ENCODE measurements at regions not wholly inside any gene's neighbourhood (a gene's known extent, or its start where the extent isn't known, plus 50 kb on each side); places are given as distances from the start of the nearest gene placed in this dataset.

- Histone ChIP-seq H3K79me2 (ENCODE audit: insufficient read depth) (no peaks in the 10 kb centered on the region), H2AFZ (no peak overlapping the region), H3K4me3 (no peak overlapping the region), H3K4me2 (ENCODE audit: unreplicated experiment) (no peak overlapping the region), H3K9ac (no peak overlapping the region), H3K4me1 (ENCODE audit: insufficient read depth) (no peaks in the 10 kb centered on the region), H3F3A (ENCODE audit: insufficient read depth) (no peaks in the 10 kb centered on the region), H3K9me2 (ENCODE audit: insufficient read depth) (no peaks in the 10 kb centered on the region), H4K20me1 (ENCODE audit: insufficient read depth) (no peaks in the 10 kb centered on the region), H3K36me3 (ENCODE audit: low read depth) (no peaks in the 10 kb centered on the region), H3K27me3 (replicated peaks; ENCODE audit: insufficient read depth) (no peaks in the 10 kb centered on the region), H3K27ac (no peak overlapping the region), H3K9me3 (ENCODE audit: low read depth) (no peaks in the 10 kb centered on the region)
- in situ Hi-C loops (cut with MboI): no loop called here
- 3 to 7% methylated on average over 2 of the region's 2 CpGs for WGBS, 2 experiments (ENCODE audit: low coverage in 1 of 2, low lambda C conversion rate in 2 of 2, missing lambda C conversion rate in 2 of 2)
- TF ChIP-seq EZH2phosphoT487 (IDR thresholded peaks at IDR 0.05; ENCODE audit: insufficient read depth, low read depth) (no peak), EZH2 (IDR thresholded peaks at IDR 0.05; ENCODE audit: insufficient read depth, poor library complexity, severe bottlenecking) (no peak)
- DNase-seq: no peak
Observed at GRCh38 chr11:16685914-16686313, 52.5 kb upstream of the C11orf58 start.

GRCh38 chr11:16678466-16679116 is 59.9 kb upstream of the C11orf58 start:
- Histone ChIP-seq H2AFZ (no peak overlapping the region), H3K4me3 (no peak overlapping the region), H3K36me3 (ENCODE audit: low read depth) (no peaks in the 10 kb centered on the region), H3K27me3 (replicated peaks; ENCODE audit: insufficient read depth) (no peaks in the 10 kb centered on the region), H3K27ac (no peak overlapping the region), H3F3A (ENCODE audit: insufficient read depth) (no peaks in the 10 kb centered on the region), H3K4me2 (ENCODE audit: unreplicated experiment) (no peak overlapping the region), H3K4me1 (ENCODE audit: insufficient read depth) (no peaks in the 10 kb centered on the region), H3K9ac (no peak overlapping the region), H3K9me2 (ENCODE audit: insufficient read depth) (no peaks in the 10 kb centered on the region), H4K20me1 (ENCODE audit: insufficient read depth) (no peaks in the 10 kb centered on the region), H3K79me2 (ENCODE audit: insufficient read depth) (no peaks in the 10 kb centered on the region), H3K9me3 (ENCODE audit: low read depth) (no peaks in the 10 kb centered on the region)
- WGBS, 2 experiments (ENCODE audit: low coverage in 1 of 2, low lambda C conversion rate in 2 of 2, missing lambda C conversion rate in 2 of 2): 13 to 22% methylated on average over 7 of the region's 7 CpGs
- DNase-seq: no peak
- TF ChIP-seq EZH2phosphoT487 (IDR thresholded peaks at IDR 0.05; ENCODE audit: insufficient read depth, low read depth): no peak
- no peak for TF ChIP-seq EZH2 (IDR thresholded peaks at IDR 0.05; ENCODE audit: insufficient read depth, poor library complexity, severe bottlenecking)
- in situ Hi-C loops (cut with MboI): no loop called here

GRCh38 chr11:16669799-16670415 is 68.5 kb upstream of the C11orf58 start:
- no peak overlapping the region for H2AFZ ChIP-seq
- no peaks in the 10 kb centered on the region for H3K4me1 ChIP-seq (ENCODE audit: insufficient read depth)
- no peaks in the 10 kb centered on the region for H3K36me3 ChIP-seq (ENCODE audit: low read depth)
- no peaks in the 10 kb centered on the region for H3K9me2 ChIP-seq (ENCODE audit: insufficient read depth)
- no peaks in the 10 kb centered on the region for H3K9me3 ChIP-seq (ENCODE audit: low read depth)
- no peaks in the 10 kb centered on the region for H3K79me2 ChIP-seq (ENCODE audit: insufficient read depth)
- no peak for DNase-seq
- H3K4me2 ChIP-seq (ENCODE audit: unreplicated experiment): no peak overlapping the region
- no peaks in the 10 kb centered on the region for H3K27me3 ChIP-seq (replicated peaks; ENCODE audit: insufficient read depth)
- no peak overlapping the region for H3K4me3 ChIP-seq
- no peaks in the 10 kb centered on the region for H3F3A ChIP-seq (ENCODE audit: insufficient read depth)
- TF ChIP-seq EZH2phosphoT487 (IDR thresholded peaks at IDR 0.05; ENCODE audit: insufficient read depth, low read depth): no peak
- no peak for TF ChIP-seq EZH2 (IDR thresholded peaks at IDR 0.05; ENCODE audit: insufficient read depth, poor library complexity, severe bottlenecking)
- no peak overlapping the region for H3K9ac ChIP-seq
- no peaks in the 10 kb centered on the region for H4K20me1 ChIP-seq (ENCODE audit: insufficient read depth)
- H3K27ac ChIP-seq: no peak overlapping the region
- in situ Hi-C loops (cut with MboI): no loop called here
- WGBS, 2 experiments (ENCODE audit: low coverage in 1 of 2, low lambda C conversion rate in 2 of 2, missing lambda C conversion rate in 2 of 2): 31 to 38% methylated on average over 2 of the region's 2 CpGs

DNA sequence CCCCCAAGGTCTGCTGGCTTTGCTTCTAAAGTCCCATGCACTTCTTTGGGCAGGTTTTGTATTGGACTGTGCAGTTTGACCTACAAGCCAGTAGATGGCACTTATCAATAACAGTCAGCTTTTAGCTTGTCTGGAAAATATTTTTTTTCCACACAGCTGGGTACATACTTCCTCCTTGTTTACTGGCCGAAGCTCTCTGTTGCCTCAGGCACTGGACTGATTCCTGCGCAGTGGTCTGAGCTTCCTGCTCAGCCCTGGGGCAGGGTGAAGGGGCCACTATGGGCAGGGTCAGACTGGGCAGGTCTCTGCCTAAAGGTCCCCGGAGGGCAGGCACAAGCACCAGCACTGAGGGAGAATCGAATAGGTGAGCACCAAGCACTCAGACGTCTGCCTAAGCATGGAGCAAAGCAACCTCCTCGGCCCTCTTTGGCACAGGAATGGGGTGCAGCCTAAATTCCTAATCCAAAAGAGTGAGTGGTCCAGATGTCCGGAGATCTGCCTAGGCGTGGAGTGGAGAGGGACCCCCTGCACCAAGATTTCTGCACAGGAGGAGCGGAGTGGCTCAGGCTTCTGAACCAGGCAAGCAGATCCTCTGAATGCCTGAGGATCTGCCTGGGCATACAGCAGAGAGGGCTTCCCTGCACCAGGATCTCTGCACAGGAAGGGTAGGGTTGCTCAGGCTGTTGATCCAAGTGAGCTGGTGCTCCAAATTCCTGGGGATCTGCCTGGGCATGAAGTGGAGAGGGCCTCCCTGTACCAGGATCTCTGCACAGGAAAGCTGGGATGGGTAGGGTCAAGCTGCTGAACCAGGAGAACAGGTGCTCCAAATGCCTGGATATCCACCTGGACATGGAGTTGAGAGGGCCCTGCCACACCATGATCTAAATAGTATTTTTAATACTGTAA is 105.9 kb upstream of the C11orf58 start:
- H3K79me2 ChIP-seq (ENCODE audit: insufficient read depth): no peaks in the 10 kb centered on the region
- no peak overlapping the region for H2AFZ ChIP-seq
- H3K27me3 ChIP-seq (replicated peaks; ENCODE audit: insufficient read depth): no peaks in the 10 kb centered on the region
- WGBS, 2 experiments (ENCODE audit: low coverage in 1 of 2, low lambda C conversion rate in 2 of 2, missing lambda C conversion rate in 2 of 2): 12 to 13% methylated on average over 9 of the region's 9 CpGs
- peak; percentile 46 for DNase-seq
- in situ Hi-C loops (cut with MboI): no loop called here
- H3K9me3 ChIP-seq (ENCODE audit: low read depth): no peaks in the 10 kb centered on the region
- no peak overlapping the region for H3K4me3 ChIP-seq
- no peak for TF ChIP-seq EZH2phosphoT487 (IDR thresholded peaks at IDR 0.05; ENCODE audit: insufficient read depth, low read depth)
- TF ChIP-seq EZH2 (IDR thresholded peaks at IDR 0.05; ENCODE audit: insufficient read depth, poor library complexity, severe bottlenecking): no peak
- no peak overlapping the region for H3K27ac ChIP-seq
- no peaks in the 10 kb centered on the region for H3K4me1 ChIP-seq (ENCODE audit: insufficient read depth)
- H4K20me1 ChIP-seq (ENCODE audit: insufficient read depth): no peaks in the 10 kb centered on the region
- no peaks in the 10 kb centered on the region for H3K9me2 ChIP-seq (ENCODE audit: insufficient read depth)
- no peaks in the 10 kb centered on the region for H3F3A ChIP-seq (ENCODE audit: insufficient read depth)
- no peak overlapping the region for H3K9ac ChIP-seq
- no peak overlapping the region for H3K4me2 ChIP-seq (ENCODE audit: unreplicated experiment)
- no peaks in the 10 kb centered on the region for H3K36me3 ChIP-seq (ENCODE audit: low read depth)
